CD4-positive, alpha-beta memory T cell (primary cell): ENCODE measurements at regions not wholly inside any gene's neighbourhood (a gene's known extent, or its start where the extent isn't known, plus 50 kb on each side); places are given as distances from the start of the nearest gene placed in this dataset.

Experiments used
- CTCF ChIA-PET: fragments of 350-600 bp; sonication (Branson Sonifier 250); formaldehyde crosslinking; loops from one replicate; lab custom pipeline; 2021; ENCODE audit warnings: inconsistent platforms; ENCODE audit not compliant: partially characterized antibody; lab: Charles Lee
- POLR2A ChIA-PET: fragments of 350-600 bp; sonication (Branson Sonifier 250); formaldehyde crosslinking; loops from one replicate; lab custom pipeline; 2021; ENCODE audit not compliant: partially characterized antibody; lab: Charles Lee
- DNase-seq, 5 donors: peaks; one replicate each; pipeline versions ENCODE4 v3.0.0 to v3.0.0-alpha.2; 2020 to 2022; ENCODE audit warnings: mixed read lengths in 1 of 5
- H3K27ac ChIP-seq: one replicate; pipeline ENCODE4 v1.7.0; 2013; ENCODE audit warnings: low read depth, low read length
- H3K27me3 ChIP-seq: 2 replicates; pipeline ENCODE4 v1.7.0; 2013; ENCODE audit warnings: mild to moderate bottlenecking, low read length, moderate library complexity; ENCODE audit not compliant: insufficient read depth
- H3K36me3 ChIP-seq: 2 replicates; pipeline ENCODE4 v1.7.0; 2013; ENCODE audit warnings: mild to moderate bottlenecking, low read length, moderate library complexity; ENCODE audit not compliant: insufficient read depth
- H3K4me1 ChIP-seq: 2 replicates; pipeline ENCODE4 v1.7.0; 2013; ENCODE audit warnings: mild to moderate bottlenecking, low read length, moderate library complexity; ENCODE audit not compliant: insufficient read depth
- H3K4me3 ChIP-seq, 2 donors: one replicate each; pipeline ENCODE4 v1.7.0; 2013; ENCODE audit warnings: low read length in 2 of 2, mild to moderate bottlenecking in 1 of 2
- H3K9me3 ChIP-seq, 2 donors: one replicate each; pipeline ENCODE4 v1.7.0; 2013; ENCODE audit warnings: low read length in 2 of 2, control low read depth in 1 of 2; ENCODE audit not compliant: control insufficient read depth in 1 of 2
- H3K27ac Mint-ChIP-seq, 7 donors: one replicate each; pipeline ENCODE4 v1.8.0; 2020 to 2021; ENCODE audit warnings: mixed read lengths in 7 of 7, mild to moderate bottlenecking in 6 of 7, inconsistent platforms in 3 of 7, moderate library complexity in 3 of 7
- H3K27me3 Mint-ChIP-seq, 2 donors: one replicate each; pipeline ENCODE4 v1.8.0; 2020 to 2021; ENCODE audit warnings: mixed read lengths in 2 of 2
- H3K36me3 Mint-ChIP-seq, 2 donors: one replicate each; pipeline ENCODE4 v1.8.0; 2020 to 2021; ENCODE audit warnings: mixed read lengths in 2 of 2, inconsistent platforms in 1 of 2, mild to moderate bottlenecking in 1 of 2
- H3K4me1 Mint-ChIP-seq, 4 donors: one replicate each; pipeline ENCODE4 v1.8.0; 2020 to 2021; ENCODE audit warnings: mixed read lengths in 4 of 4, mild to moderate bottlenecking in 1 of 4
- H3K4me3 Mint-ChIP-seq, 8 donors: one replicate each; pipeline ENCODE4 v1.8.0; 2020 to 2021; ENCODE audit warnings: mixed read lengths in 8 of 8, mild to moderate bottlenecking in 7 of 8, moderate library complexity in 6 of 8, inconsistent platforms in 3 of 8
- H3K9me3 Mint-ChIP-seq, 8 donors: one replicate each; pipeline ENCODE4 v1.8.0; 2020 to 2021; ENCODE audit warnings: mixed read lengths in 8 of 8, mild to moderate bottlenecking in 5 of 8, inconsistent platforms in 3 of 8, moderate library complexity in 1 of 8
- intact Hi-C: fragments of 100-400 bp; cut with micrococcal nuclease; formaldehyde crosslinking; loops from one replicate; pipeline ENCODE4 v1.15.1; 2023

DNA sequence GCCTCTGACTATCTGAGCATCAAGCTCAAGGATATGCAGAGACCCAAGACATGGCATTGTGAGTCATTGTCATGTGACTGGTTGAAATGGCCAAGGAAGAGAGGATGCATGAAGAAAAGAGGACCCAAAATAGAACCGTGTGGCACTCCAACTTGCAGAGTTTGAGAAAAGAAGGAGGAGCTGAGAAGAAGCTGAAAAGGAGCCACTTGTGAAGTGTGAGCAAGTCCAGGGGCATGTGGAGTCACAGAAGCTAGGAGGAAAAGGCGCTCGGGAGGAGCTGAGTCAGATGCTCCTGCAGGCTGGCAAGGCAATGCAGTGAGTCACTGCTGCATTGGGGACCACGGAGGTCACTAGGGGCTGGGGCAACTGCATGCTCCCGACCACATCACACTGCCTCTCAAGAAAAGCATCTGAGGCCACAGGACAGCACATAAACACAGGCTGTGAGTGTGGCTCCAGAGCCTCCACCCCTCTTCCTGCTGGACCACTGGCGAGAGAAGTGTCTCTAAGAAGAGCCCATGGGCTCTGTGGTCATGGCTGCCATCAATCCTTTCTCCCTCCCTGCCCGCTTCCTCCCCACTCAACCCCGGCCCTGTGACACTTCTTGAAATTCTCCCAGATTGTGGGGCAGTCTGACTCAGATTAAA lies 197.6 kb downstream of the DRD1 start:
- peaks cover 15 to 30% of the 10 kb centered on the region in 2 donors for H3K27me3 Mint-ChIP-seq

DNA sequence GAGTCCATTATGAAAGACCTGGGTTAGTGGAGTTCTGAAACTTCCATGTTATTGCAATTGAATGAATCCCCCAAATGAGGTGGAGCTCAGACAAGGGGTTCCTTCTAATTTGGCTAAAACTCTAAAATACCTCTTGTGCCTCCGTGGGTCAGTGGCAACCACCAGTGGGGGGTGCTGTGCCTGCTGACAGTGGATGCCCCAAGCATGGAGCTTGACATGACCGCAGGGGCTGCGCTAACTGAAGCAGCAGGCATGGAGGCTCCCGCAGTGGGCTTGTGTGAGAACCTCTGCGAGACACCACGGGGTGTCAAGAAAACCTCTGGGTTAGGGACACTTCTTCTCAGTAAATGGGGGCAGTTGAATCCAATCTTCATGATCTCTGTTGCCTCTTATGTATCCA lies 200.5 kb downstream of the DRD1 start:
- Mint-ChIP-seq H3K9me3 (peaks cover 0 to 5% (median 0%) of the 10 kb centered on the region in 8 donors), H3K36me3 (no peaks in the 10 kb centered on the region), H3K27me3 (peaks cover 25 to 32% of the 10 kb centered on the region in 2 donors), H3K4me1 (peaks cover 0 to 2% (median 0%) of the 10 kb centered on the region in 4 donors), H3K4me3 (no peak overlapping the region), H3K27ac (no peak overlapping the region)
- no peaks in the 10 kb centered on the region for H3K27me3 ChIP-seq
- H3K9me3 ChIP-seq = no peaks in the 10 kb centered on the region
- DNase-seq = no peak
- no peak overlapping the region for H3K27ac ChIP-seq
- POLR2A ChIA-PET = no interaction called here
- no peak overlapping the region for H3K4me3 ChIP-seq
- intact Hi-C loops = no loop called here
- no peaks in the 10 kb centered on the region for H3K36me3 ChIP-seq
- CTCF ChIA-PET = no interaction called here
- H3K4me1 ChIP-seq = no peaks in the 10 kb centered on the region

More for the DNA sequence above, 197.6 kb downstream of the DRD1 start:
- Histone ChIP-seq H3K9me3 (no peaks in the 10 kb centered on the region), H3K36me3 (no peaks in the 10 kb centered on the region), H3K4me3 (no peak overlapping the region), H3K27ac (no peak overlapping the region), H3K4me1 (no peaks in the 10 kb centered on the region), H3K27me3 (no peaks in the 10 kb centered on the region)
- intact Hi-C loops = no loop called here
- Mint-ChIP-seq H3K9me3 (no peaks in the 10 kb centered on the region), H3K4me3 (no peak overlapping the region), H3K27ac (no peak overlapping the region), H3K36me3 (no peaks in the 10 kb centered on the region), H3K4me1 (peaks cover 0 to 2% (median 0%) of the 10 kb centered on the region in 4 donors)
- CTCF ChIA-PET = interaction anchor here (0.6 kb wide), 1 partner anchor 310 kb away, joined by 4 read pairs; no protein-coding TSS in a partner anchor
- POLR2A ChIA-PET = no interaction called here
- DNase-seq = no peak

DNA sequence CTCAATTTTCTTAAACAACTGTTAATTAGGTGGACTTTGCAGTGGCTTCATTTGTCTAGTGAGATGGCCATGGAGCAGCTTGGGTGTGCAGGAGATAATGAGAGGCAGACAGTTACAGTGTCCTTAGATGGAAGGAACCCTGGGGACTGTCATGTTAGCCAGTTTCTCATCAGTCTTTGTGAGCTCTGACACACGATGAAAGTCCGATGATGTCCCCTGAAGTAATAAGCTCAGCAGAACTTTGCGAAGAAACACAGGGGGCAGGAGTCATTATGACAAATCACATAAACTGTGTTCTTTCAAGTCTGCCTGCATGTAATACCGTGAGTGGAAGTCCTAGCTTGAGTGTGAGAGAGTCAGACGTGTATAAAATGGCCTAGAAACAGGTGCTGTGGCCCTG lies 201.8 kb downstream of the DRD1 start:
- H3K4me3 ChIP-seq = no peak overlapping the region
- Mint-ChIP-seq H3K4me1 (peaks cover 0 to 2% (median 0%) of the 10 kb centered on the region in 4 donors), H3K4me3 (no peak overlapping the region), H3K9me3 (peaks cover 0 to 5% (median 0%) of the 10 kb centered on the region in 8 donors), H3K36me3 (no peaks in the 10 kb centered on the region), H3K27ac (no peak overlapping the region), H3K27me3 (peaks cover 24 to 25% of the 10 kb centered on the region in 2 donors)
- no peaks in the 10 kb centered on the region for H3K36me3 ChIP-seq
- no peak overlapping the region for H3K27ac ChIP-seq
- no peaks in the 10 kb centered on the region for H3K4me1 ChIP-seq
- POLR2A ChIA-PET = no interaction called here
- no peaks in the 10 kb centered on the region for H3K27me3 ChIP-seq
- CTCF ChIA-PET = no interaction called here
- intact Hi-C loops = no loop called here
- DNase-seq = no peak
- H3K9me3 ChIP-seq = no peaks in the 10 kb centered on the region

DNA sequence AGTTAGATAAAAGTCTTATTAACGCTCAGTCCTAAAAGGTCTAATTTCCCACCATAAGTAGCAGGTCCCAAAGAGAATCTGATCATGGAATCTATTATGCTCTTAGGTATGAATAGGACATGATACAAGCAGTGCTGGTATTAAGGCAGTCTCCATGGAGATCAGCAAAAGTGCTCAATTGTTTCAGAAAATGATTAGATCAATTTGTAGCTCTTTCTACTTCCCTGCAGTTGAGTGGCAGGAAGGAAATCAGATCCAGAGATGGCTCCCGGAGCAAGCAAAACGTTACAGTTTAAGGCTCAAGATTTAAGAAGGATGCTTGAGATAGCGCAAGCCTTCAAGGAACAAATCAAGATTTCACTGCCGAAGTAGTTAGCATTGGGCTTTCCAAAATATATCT lies 205.7 kb downstream of the DRD1 start:
- no peaks in the 10 kb centered on the region for H3K9me3 ChIP-seq
- Mint-ChIP-seq H3K27ac (no peak overlapping the region), H3K36me3 (no peaks in the 10 kb centered on the region), H3K4me1 (no peaks in the 10 kb centered on the region), H3K27me3 (peaks cover 11 to 19% of the 10 kb centered on the region in 2 donors), H3K9me3 (peaks cover 0 to 5% (median 0%) of the 10 kb centered on the region in 8 donors), H3K4me3 (no peak overlapping the region)
- H3K4me3 ChIP-seq = no peak overlapping the region
- ChIA-PET POLR2A (no interaction called here), CTCF (no interaction called here)
- no peak for DNase-seq
- no peaks in the 10 kb centered on the region for H3K27me3 ChIP-seq
- intact Hi-C loops = no loop called here
- H3K27ac ChIP-seq = no peak overlapping the region
- H3K4me1 ChIP-seq = no peaks in the 10 kb centered on the region
- H3K36me3 ChIP-seq = no peaks in the 10 kb centered on the region

DNA sequence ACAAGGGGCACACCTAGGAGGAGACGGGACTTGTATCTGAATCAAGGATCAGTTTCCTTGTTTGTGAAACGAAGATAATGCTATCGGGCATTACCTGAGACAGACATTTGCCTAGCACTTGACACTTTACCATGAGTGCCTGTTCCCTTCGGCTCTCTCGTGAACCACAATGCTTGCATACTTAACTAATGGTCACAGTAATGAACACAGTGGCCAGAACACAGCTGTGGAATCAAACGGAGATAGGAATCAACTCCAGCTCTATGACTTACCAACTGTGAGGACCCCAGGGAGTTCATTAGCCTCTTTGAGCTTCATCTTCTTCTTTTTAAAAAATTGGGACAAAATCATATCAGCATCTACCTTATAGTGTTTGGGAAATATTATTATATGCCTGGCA lies 207.8 kb downstream of the DRD1 start:
- Histone ChIP-seq H3K36me3 (no peaks in the 10 kb centered on the region), H3K9me3 (no peaks in the 10 kb centered on the region), H3K4me1 (no peaks in the 10 kb centered on the region), H3K27me3 (no peaks in the 10 kb centered on the region), H3K4me3 (no peak overlapping the region), H3K27ac (no peak overlapping the region)
- intact Hi-C loops = no loop called here
- H3K9me3 Mint-ChIP-seq = peaks cover 0 to 5% (median 0%) of the 10 kb centered on the region in 8 donors
- CTCF ChIA-PET = no interaction called here
- DNase-seq = no peak
- POLR2A ChIA-PET = no interaction called here
- no peak overlapping the region for H3K4me3 Mint-ChIP-seq
- peaks cover 10 to 18% of the 10 kb centered on the region in 2 donors for H3K27me3 Mint-ChIP-seq
- no peak overlapping the region for H3K27ac Mint-ChIP-seq
- H3K4me1 Mint-ChIP-seq = no peaks in the 10 kb centered on the region
- no peaks in the 10 kb centered on the region for H3K36me3 Mint-ChIP-seq

DNA sequence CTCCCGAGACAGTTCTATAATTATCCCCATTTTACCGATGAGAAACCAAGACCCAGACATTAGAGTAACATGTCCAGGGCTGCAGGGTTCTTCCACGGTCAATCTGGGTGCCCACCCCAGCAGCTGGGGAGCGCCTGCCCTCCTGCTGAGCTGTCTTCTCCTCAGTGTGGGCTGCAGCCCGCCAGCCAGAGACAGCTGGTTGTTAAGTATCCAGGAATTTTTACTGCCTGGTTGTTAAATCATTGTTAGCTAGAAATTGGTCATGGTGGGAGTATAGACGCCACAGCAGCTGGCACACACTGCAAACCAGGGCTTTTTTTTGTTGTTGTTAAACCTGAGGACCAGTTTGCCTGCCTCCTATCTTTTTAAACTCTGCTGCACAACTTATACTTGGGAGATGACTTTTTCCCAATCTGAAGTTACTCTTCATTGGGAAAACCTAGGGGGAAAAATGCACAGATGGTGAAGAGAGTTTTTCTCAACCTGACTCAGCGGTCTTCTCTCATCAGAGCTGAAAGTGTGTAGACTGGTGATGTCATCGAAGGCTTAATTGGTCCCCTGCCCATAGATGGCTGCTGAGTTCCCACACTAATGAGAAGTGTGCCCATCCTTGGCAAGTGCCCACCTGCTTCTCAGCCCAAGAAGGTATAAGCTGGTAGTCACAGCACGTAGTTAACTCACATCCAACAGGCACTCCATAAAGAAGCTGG lies 208.6 kb downstream of the DRD1 start:
- CTCF ChIA-PET = no interaction called here
- no peak overlapping the region for H3K4me3 Mint-ChIP-seq
- intact Hi-C loops = no loop called here
- H3K4me1 ChIP-seq = no peaks in the 10 kb centered on the region
- no peak overlapping the region for H3K27ac Mint-ChIP-seq
- POLR2A ChIA-PET = no interaction called here
- H3K4me3 ChIP-seq = no peak overlapping the region
- DNase-seq = no peak
- H3K9me3 ChIP-seq = no peaks in the 10 kb centered on the region
- no peaks in the 10 kb centered on the region for H3K36me3 Mint-ChIP-seq
- no peak overlapping the region for H3K27ac ChIP-seq
- no peaks in the 10 kb centered on the region for H3K36me3 ChIP-seq
- peaks cover 0 to 5% (median 0%) of the 10 kb centered on the region in 8 donors for H3K9me3 Mint-ChIP-seq
- H3K27me3 ChIP-seq = no peaks in the 10 kb centered on the region
- H3K4me1 Mint-ChIP-seq = no peaks in the 10 kb centered on the region
- peaks cover 6 to 14% of the 10 kb centered on the region in 2 donors for H3K27me3 Mint-ChIP-seq

DNA sequence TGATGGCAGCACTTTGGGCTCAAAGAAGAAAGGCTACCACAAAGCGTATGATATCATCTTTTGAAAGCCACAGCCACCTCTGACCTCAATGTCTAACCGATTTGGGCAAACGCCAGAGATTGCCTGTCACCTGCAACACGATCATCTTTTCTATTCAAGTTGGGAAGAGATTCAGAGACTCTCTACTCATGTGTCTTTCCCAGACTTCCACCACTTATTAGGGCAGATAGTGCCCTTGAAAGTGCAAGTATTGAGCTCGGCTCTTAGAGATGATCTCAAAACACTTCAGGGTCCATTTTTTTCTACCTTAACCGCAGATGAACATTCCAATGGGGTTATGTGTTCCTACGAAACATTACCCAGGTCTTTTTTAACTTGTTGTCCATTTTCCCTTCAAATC lies 213.7 kb downstream of the DRD1 start:
- ChIA-PET CTCF (no interaction called here), POLR2A (no interaction called here)
- Mint-ChIP-seq H3K27ac (no peak overlapping the region), H3K27me3 (peaks cover 4 to 5% of the 10 kb centered on the region in 2 donors), H3K36me3 (no peaks in the 10 kb centered on the region), H3K4me1 (no peaks in the 10 kb centered on the region), H3K4me3 (no peak overlapping the region), H3K9me3 (no peaks in the 10 kb centered on the region)
- H3K4me1 ChIP-seq = no peaks in the 10 kb centered on the region
- H3K27ac ChIP-seq = no peak overlapping the region
- H3K36me3 ChIP-seq = no peaks in the 10 kb centered on the region
- H3K4me3 ChIP-seq = no peak overlapping the region
- no peaks in the 10 kb centered on the region for H3K9me3 ChIP-seq
- no peaks in the 10 kb centered on the region for H3K27me3 ChIP-seq
- no peak for DNase-seq
- intact Hi-C loops = no loop called here
